AG04450 (cell line): ENCODE measurements at regions not wholly inside any gene's neighbourhood (a gene's known extent, or its start where the extent isn't known, plus 50 kb on each side); places are given as distances from the start of the nearest gene placed in this dataset.

ENCODE experiments used
- CTCF ChIA-PET: fragments of 300-600, 350-600 bp; formaldehyde crosslinking; extraction: SDS; loops from one replicate; lab custom pipeline; 2022; ENCODE audit warnings: antibody characterized with exemption, inconsistent platforms; lab: Charles Lee
- POLR2A ChIA-PET: fragments of 350-600 bp; formaldehyde crosslinking; extraction: SDS; loops from one replicate; lab custom pipeline; 2021; ENCODE audit warnings: antibody characterized with exemption, inconsistent platforms; lab: Yijun Ruan, JAX
- DNase-seq: peaks from one replicate; pipeline ENCODE4 v3.0.0-alpha.2; 2011; ENCODE audit warnings: low read depth, low spot score
- H3K27ac ChIP-seq: one replicate; pipeline ENCODE4 v1.5.1; 2012; ENCODE audit warnings: low read depth, low read length, control low read depth
- H3K27me3 ChIP-seq: one replicate; pipeline ENCODE4 v1.6.0; 2012; ENCODE audit warnings: low read length; ENCODE audit not compliant: control insufficient read depth, insufficient read depth
- H3K4me3 ChIP-seq: 2 replicates; pipeline ENCODE4 v1.5.1; 2011; ENCODE audit warnings: mild to moderate bottlenecking, low read depth, low read length, control low read depth
- H3K9me3 ChIP-seq: 2 replicates; pipeline ENCODE4 v1.5.1; 2012; ENCODE audit warnings: low read length; ENCODE audit not compliant: control insufficient read depth, insufficient read depth
- CTCF ChIP-seq: IDR thresholded peaks from 2 replicates; pipeline ENCODE4 v1.5.1; 2011; ENCODE audit warnings: low read depth, low read length, control low read depth, inconsistent platforms

- Histone ChIP-seq H3K27me3 (no peaks in the 10 kb centered on the region), H3K4me3 (no peak overlapping the region), H3K9me3 (no peaks in the 10 kb centered on the region), H3K27ac (peak overlapping the region; percentile 92)
- no peak for DNase-seq
- POLR2A ChIA-PET = interaction anchor here (1.9 kb wide), 1 partner anchor 112 kb away, joined by 9 read pairs; the partner anchor contains the start of gene PKDCC
- no peak for TF ChIP-seq CTCF
- CTCF ChIA-PET = interaction anchor here (1.5 to 2.2 kb wide), 2 partner anchors 65 to 82 kb away, joined by 3 to 9 read pairs; no protein-coding TSS in a partner anchor
Observed at GRCh38 chr2:41935002-41935401, 112.8 kb upstream of the PKDCC start.

GRCh38 chr2:41935825-41936224 lies 112.0 kb upstream of the PKDCC start:
- ChIA-PET POLR2A (no interaction called here), CTCF (interaction anchor here (1.5 kb wide), 1 partner anchor 82 kb away, joined by 3 read pairs; no protein-coding TSS in a partner anchor)
- H3K9me3 ChIP-seq = no peaks in the 10 kb centered on the region
- no peak for TF ChIP-seq CTCF
- DNase-seq = no peak
- no peak overlapping the region for H3K4me3 ChIP-seq
- H3K27me3 ChIP-seq = no peaks in the 10 kb centered on the region
- H3K27ac ChIP-seq = no peak overlapping the region

GRCh38 chr2:41936771-41937463 lies 110.9 kb upstream of the PKDCC start:
- DNase-seq = no peak
- H3K9me3 ChIP-seq = no peaks in the 10 kb centered on the region; the same call in 1 of the 2 replicates
- peak overlapping the region; percentile 31 for H3K27ac ChIP-seq
- ChIA-PET POLR2A (interaction anchor here (1.5 to 2.7 kb wide), 2 partner anchors 30 kb away, joined by 4 to 16 read pairs; no protein-coding TSS in a partner anchor), CTCF (interaction anchor here (1.1 kb wide), 2 partner anchors 63 to 67 kb away, joined by 3 read pairs; no protein-coding TSS in a partner anchor)
- H3K4me3 ChIP-seq = no peak overlapping the region
- H3K27me3 ChIP-seq = no peaks in the 10 kb centered on the region
- TF ChIP-seq CTCF = no peak

- POLR2A ChIA-PET = interaction anchor here (0.7 to 2.7 kb wide), 5 partner anchors 29 to 147 kb away, joined by 4 to 16 read pairs (median 5); no protein-coding TSS in a partner anchor
- H3K27me3 ChIP-seq = no peaks in the 10 kb centered on the region
- H3K9me3 ChIP-seq = no peaks in the 10 kb centered on the region; the same call in 1 of the 2 replicates
- DNase-seq = no peak
- no peak for TF ChIP-seq CTCF
- H3K4me3 ChIP-seq = no peak overlapping the region
- peak overlapping the region; percentile 31 for H3K27ac ChIP-seq
- CTCF ChIA-PET = interaction anchor here (1.1 to 1.5 kb wide), 4 partner anchors 50 to 150 kb away, joined by 3 read pairs; no protein-coding TSS in a partner anchor
Observed at GRCh38 chr2:41937464-41937906, 110.3 kb upstream of the PKDCC start.
